GM12878 (cell line): ENCODE measurements at regions not wholly inside any gene's neighbourhood (a gene's known extent, or its start where the extent isn't known, plus 50 kb on each side); places are given as distances from the start of the nearest gene placed in this dataset.

ENCODE experiments used
- ATAC-seq: fragments of 200-7000 bp; cut with Tn5 transposase; 3 replicates; pipeline ENCODE4 v1.9.1; 2020; ENCODE audit warnings: mild to moderate bottlenecking, moderate library complexity
- BruUV-seq: library from RNA; stranded (reverse); fragments of 400-500 nt; replicated peaks from 2 replicates; lab custom pipeline; 2021; lab: Mats Ljungman, UMichigan
- CTCF ChIA-PET: fragments of 300-600 bp; sonication (Branson Sonifier 250); formaldehyde crosslinking; extraction: SDS; loops from one replicate; lab custom pipeline; 2021; ENCODE audit warnings: inconsistent platforms; lab: Yijun Ruan, JAX
- POLR2A ChIA-PET: fragments of 350-600 bp; formaldehyde crosslinking; extraction: SDS; loops from one replicate; lab custom pipeline; 2021; ENCODE audit warnings: inconsistent platforms; lab: Charles Lee
- RAD21 ChIA-PET: fragments of 300-600 bp; sonication (Branson Sonifier 250); formaldehyde crosslinking; loops from one replicate; lab custom pipeline; 2023; ENCODE audit warnings: antibody characterized with exemption; ENCODE audit not compliant: unreplicated experiment; lab: Charles Lee
- SMC1A ChIA-PET: fragments of 300-600 bp; sonication (Branson Sonifier 250); formaldehyde crosslinking; loops from one replicate; lab custom pipeline; 2023; ENCODE audit not compliant: unreplicated experiment, uncharacterized antibody; lab: Charles Lee
- DNase-seq: peaks from one replicate; pipeline ENCODE4 v3.0.0-alpha.2; 2011; ENCODE audit warnings: low read depth, low spot score
- FAIRE-seq: peaks from 3 replicates; lab custom pipeline; 2011; peaks lifted over from hg19 to GRCh38; lab: Jason Lieb, UNC
- H2AFZ ChIP-seq: 2 replicates; pipeline ENCODE4 v1.6.0; 2011; ENCODE audit warnings: low read depth, low read length, control low read depth; ENCODE audit not compliant: control insufficient read depth
- H3K27ac ChIP-seq: 2 replicates; pipeline ENCODE4 v1.5.1; 2011; ENCODE audit warnings: control low read depth; ENCODE audit not compliant: control insufficient read depth, insufficient read depth
- H3K27me3 ChIP-seq, 2 experiments: replicated peaks in 1 of 2; 2 replicates each; pipeline versions ENCODE4 v1.6.0 to v1.6.1; 2011; ENCODE audit warnings: low read length in 1 of 2; ENCODE audit not compliant: control insufficient read depth in 2 of 2, insufficient read depth in 2 of 2
- H3K36me3 ChIP-seq, 2 experiments: 2 replicates each; pipeline ENCODE4 v1.5.1; 2011; ENCODE audit warnings: low read length in 1 of 2; ENCODE audit not compliant: control insufficient read depth in 2 of 2, insufficient read depth in 2 of 2
- H3K4me1 ChIP-seq: 2 replicates; pipeline ENCODE4 v1.6.1; 2011; ENCODE audit warnings: mild to moderate bottlenecking, low read length, moderate library complexity, mixed read lengths; ENCODE audit not compliant: control insufficient read depth, insufficient read depth
- H3K4me2 ChIP-seq: 2 replicates; pipeline ENCODE4 v1.6.0; 2011; ENCODE audit warnings: control low read depth; ENCODE audit not compliant: control insufficient read depth, insufficient read depth
- H3K4me3 ChIP-seq: fragments of 200-600 bp; sonication (generic); 2 replicates; pipeline ENCODE4 v1.5.1; 2016
- H3K79me2 ChIP-seq: 2 replicates; pipeline ENCODE4 v1.6.0; 2011; ENCODE audit warnings: low read length; ENCODE audit not compliant: control insufficient read depth, insufficient read depth
- H3K9ac ChIP-seq: 2 replicates; pipeline ENCODE4 v1.8.0; 2011; ENCODE audit warnings: low read length, control low read depth, mixed read lengths; ENCODE audit not compliant: control insufficient read depth, insufficient read depth
- H3K9me3 ChIP-seq: replicated peaks from 3 replicates; pipeline ENCODE4 v1.5.1; 2011; ENCODE audit warnings: mild to moderate bottlenecking, low read length; ENCODE audit not compliant: control insufficient read depth, insufficient read depth
- H4K20me1 ChIP-seq: 2 replicates; pipeline ENCODE4 v1.6.0; 2011; ENCODE audit not compliant: control insufficient read depth, insufficient read depth
- CREB1 ChIP-seq: IDR thresholded peaks from 2 replicates; pipeline ENCODE4 v1.6.1; 2012; ENCODE audit warnings: low read depth, mild to moderate bottlenecking, inconsistent platforms
- CREM ChIP-seq: IDR thresholded peaks from 2 replicates; pipeline ENCODE4 v1.6.1; 2014; ENCODE audit warnings: antibody characterized with exemption, low read depth
- FOXK2 ChIP-seq: fragments of 450-650 bp; IDR thresholded peaks from 2 replicates; pipeline ENCODE4 v1.6.1; 2017; ENCODE audit warnings: mild to moderate bottlenecking, moderate library complexity
- GABPA ChIP-seq: IDR thresholded peaks from 2 replicates; pipeline ENCODE4 v1.6.1; 2014; ENCODE audit warnings: antibody characterized with exemption, low read depth, mild to moderate bottlenecking, inconsistent platforms
- MYC ChIP-seq: IDR thresholded peaks from 2 replicates; pipeline ENCODE4 v1.6.1; 2011; ENCODE audit warnings: mild to moderate bottlenecking, low read length, moderate library complexity, inconsistent platforms; ENCODE audit not compliant: insufficient read depth, insufficient replicate concordance, insufficient read length, severe bottlenecking
- NFYA ChIP-seq: IDR thresholded peaks from 2 replicates; pipeline ENCODE4 v1.6.1; 2011; ENCODE audit warnings: low read depth, mild to moderate bottlenecking, low read length, improper control_type of control experiment, borderline replicate concordance
- NR2C2 ChIP-seq: IDR thresholded peaks from 2 replicates; pipeline ENCODE4 v1.6.1; 2011; ENCODE audit warnings: borderline replicate concordance, low read depth; ENCODE audit not compliant: control insufficient read depth, insufficient read length
- NR2F1 ChIP-seq: fragments of 450-650 bp; conservative IDR thresholded peaks from 2 replicates; pipeline ENCODE4 v1.6.1; 2017; ENCODE audit warnings: mild to moderate bottlenecking
- RB1 ChIP-seq: fragments of 450-650 bp; formaldehyde crosslinking; IDR thresholded peaks from 2 replicates; pipeline ENCODE4 v1.6.1; 2017; ENCODE audit warnings: mild to moderate bottlenecking, borderline replicate concordance
- TBL1XR1 ChIP-seq: IDR thresholded peaks from 2 replicates; pipeline ENCODE4 v1.6.1; 2012; ENCODE audit warnings: low read depth, low read length, improper control_type of control experiment
- ZNF622 ChIP-seq: fragments of 450-650 bp; IDR thresholded peaks from 2 replicates; pipeline ENCODE4 v1.6.1; 2017; ENCODE audit warnings: mild to moderate bottlenecking, inconsistent platforms
- WGBS: methylation state at CpG from one replicate; pipeline ENCODE4 v1.1.6; 2016; ENCODE audit warnings: low lambda C conversion rate; ENCODE audit not compliant: insufficient replicate concordance, insufficient coverage; ENCODE audit errors: missing lambda C conversion rate; 5-methylcytosine and 5-hydroxymethylcytosine counted together
- in situ Hi-C: fragments of 300-500 bp; cut with MboI; formaldehyde crosslinking; loops from 9 replicates; pipeline ENCODE4 v1.14.3; 2018; ENCODE audit warnings: mixed read lengths
- intact Hi-C: fragments of 100-400 bp; cut with micrococcal nuclease; formaldehyde crosslinking; loops from one replicate; pipeline ENCODE4 v1.14.2; 2022; ENCODE audit not compliant: unreplicated experiment
- TF ChIP-seq, protein P1 (sequence below): IDR thresholded peaks from 2 replicates; pipeline ENCODE4 v1.6.1; 2011; ENCODE audit warnings: borderline replicate concordance, low read depth, mild to moderate bottlenecking, moderate library complexity, low read length; ENCODE audit not compliant: insufficient read depth, poor library complexity, severe bottlenecking
- TF ChIP-seq, protein P2 (sequence below): fragments of 450-650 bp; IDR thresholded peaks from 2 replicates; pipeline ENCODE4 v1.6.1; 2014; ENCODE audit warnings: mild to moderate bottlenecking
- TF ChIP-seq, protein P3 (sequence below): fragments of 450-650 bp; IDR thresholded peaks from 2 replicates; pipeline ENCODE4 v1.6.1; 2018; ENCODE audit warnings: mild to moderate bottlenecking, low read depth, moderate library complexity; ENCODE audit not compliant: partially characterized antibody
- TF ChIP-seq, protein P4 (sequence below): fragments of 450-650 bp; IDR thresholded peaks from 2 replicates; pipeline ENCODE4 v1.6.1; 2017; ENCODE audit warnings: mild to moderate bottlenecking, moderate library complexity

DNA sequence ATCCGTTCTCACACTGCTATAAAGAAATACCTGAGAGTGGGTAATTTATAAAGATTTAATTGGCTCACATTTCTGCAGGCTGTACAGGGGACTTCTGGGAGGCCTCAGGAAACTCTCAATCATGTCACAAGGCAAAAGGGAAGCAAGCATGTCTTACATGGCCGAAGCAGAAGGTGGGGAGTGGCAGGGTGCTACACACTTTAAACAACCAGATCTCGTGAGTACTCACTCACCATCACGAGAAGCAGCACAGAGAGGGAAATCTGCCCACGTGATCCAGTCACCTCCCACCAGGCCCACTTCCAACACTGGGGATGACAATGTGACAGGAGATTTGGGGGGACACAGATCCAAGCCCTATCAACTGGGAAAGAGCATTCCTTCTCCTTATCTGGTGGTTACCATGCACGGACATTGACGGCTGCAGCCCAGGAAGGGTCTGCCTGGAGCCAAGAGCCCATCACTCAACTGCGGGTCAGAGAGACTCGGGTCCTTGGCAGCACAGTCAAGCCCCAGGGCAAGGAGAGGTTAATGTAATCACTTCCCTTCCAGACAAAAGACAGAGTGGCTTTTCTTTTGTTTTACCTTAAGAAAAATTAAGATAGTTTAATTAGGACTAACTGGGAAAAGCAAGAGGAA, 112.3 kb upstream of the CST7 start:
- POLR2A ChIA-PET, result no interaction called here
- TF ChIP-seq GABPA (no peak), RB1 (no peak), NFYA (no peak), CREM (no peak), CREB1 (no peak), NR2F1 (no peak), ZNF622 (no peak), MYC (no peak), FOXK2 (no peak), TBL1XR1 (no peak), NR2C2 (no peak)
- TF ChIP-seq, protein P1, sequence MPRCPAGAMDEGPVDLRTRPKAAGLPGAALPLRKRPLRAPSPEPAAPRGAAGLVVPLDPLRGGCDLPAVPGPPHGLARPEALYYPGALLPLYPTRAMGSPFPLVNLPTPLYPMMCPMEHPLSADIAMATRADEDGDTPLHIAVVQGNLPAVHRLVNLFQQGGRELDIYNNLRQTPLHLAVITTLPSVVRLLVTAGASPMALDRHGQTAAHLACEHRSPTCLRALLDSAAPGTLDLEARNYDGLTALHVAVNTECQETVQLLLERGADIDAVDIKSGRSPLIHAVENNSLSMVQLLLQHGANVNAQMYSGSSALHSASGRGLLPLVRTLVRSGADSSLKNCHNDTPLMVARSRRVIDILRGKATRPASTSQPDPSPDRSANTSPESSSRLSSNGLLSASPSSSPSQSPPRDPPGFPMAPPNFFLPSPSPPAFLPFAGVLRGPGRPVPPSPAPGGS, result no peak
- TF ChIP-seq, protein P2, sequence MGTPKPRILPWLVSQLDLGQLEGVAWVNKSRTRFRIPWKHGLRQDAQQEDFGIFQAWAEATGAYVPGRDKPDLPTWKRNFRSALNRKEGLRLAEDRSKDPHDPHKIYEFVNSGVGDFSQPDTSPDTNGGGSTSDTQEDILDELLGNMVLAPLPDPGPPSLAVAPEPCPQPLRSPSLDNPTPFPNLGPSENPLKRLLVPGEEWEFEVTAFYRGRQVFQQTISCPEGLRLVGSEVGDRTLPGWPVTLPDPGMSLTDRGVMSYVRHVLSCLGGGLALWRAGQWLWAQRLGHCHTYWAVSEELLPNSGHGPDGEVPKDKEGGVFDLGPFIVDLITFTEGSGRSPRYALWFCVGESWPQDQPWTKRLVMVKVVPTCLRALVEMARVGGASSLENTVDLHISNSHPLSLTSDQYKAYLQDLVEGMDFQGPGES, result no peak
- TF ChIP-seq, protein P3, sequence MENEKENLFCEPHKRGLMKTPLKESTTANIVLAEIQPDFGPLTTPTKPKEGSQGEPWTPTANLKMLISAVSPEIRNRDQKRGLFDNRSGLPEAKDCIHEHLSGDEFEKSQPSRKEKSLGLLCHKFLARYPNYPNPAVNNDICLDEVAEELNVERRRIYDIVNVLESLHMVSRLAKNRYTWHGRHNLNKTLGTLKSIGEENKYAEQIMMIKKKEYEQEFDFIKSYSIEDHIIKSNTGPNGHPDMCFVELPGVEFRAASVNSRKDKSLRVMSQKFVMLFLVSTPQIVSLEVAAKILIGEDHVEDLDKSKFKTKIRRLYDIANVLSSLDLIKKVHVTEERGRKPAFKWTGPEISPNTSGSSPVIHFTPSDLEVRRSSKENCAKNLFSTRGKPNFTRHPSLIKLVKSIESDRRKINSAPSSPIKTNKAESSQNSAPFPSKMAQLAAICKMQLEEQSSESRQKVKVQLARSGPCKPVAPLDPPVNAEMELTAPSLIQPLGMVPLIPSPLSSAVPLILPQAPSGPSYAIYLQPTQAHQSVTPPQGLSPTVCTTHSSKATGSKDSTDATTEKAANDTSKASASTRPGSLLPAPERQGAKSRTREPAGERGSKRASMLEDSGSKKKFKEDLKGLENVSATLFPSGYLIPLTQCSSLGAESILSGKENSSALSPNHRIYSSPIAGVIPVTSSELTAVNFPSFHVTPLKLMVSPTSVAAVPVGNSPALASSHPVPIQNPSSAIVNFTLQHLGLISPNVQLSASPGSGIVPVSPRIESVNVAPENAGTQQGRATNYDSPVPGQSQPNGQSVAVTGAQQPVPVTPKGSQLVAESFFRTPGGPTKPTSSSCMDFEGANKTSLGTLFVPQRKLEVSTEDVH, result no peak
- TF ChIP-seq, protein P4, sequence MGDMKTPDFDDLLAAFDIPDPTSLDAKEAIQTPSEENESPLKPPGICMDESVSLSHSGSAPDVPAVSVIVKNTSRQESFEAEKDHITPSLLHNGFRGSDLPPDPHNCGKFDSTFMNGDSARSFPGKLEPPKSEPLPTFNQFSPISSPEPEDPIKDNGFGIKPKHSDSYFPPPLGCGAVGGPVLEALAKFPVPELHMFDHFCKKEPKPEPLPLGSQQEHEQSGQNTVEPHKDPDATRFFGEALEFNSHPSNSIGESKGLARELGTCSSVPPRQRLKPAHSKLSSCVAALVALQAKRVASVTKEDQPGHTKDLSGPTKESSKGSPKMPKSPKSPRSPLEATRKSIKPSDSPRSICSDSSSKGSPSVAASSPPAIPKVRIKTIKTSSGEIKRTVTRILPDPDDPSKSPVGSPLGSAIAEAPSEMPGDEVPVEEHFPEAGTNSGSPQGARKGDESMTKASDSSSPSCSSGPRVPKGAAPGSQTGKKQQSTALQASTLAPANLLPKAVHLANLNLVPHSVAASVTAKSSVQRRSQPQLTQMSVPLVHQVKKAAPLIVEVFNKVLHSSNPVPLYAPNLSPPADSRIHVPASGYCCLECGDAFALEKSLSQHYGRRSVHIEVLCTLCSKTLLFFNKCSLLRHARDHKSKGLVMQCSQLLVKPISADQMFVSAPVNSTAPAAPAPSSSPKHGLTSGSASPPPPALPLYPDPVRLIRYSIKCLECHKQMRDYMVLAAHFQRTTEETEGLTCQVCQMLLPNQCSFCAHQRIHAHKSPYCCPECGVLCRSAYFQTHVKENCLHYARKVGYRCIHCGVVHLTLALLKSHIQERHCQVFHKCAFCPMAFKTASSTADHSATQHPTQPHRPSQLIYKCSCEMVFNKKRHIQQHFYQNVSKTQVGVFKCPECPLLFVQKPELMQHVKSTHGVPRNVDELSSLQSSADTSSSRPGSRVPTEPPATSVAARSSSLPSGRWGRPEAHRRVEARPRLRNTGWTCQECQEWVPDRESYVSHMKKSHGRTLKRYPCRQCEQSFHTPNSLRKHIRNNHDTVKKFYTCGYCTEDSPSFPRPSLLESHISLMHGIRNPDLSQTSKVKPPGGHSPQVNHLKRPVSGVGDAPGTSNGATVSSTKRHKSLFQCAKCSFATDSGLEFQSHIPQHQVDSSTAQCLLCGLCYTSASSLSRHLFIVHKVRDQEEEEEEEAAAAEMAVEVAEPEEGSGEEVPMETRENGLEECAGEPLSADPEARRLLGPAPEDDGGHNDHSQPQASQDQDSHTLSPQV, result no peak

More for the DNA sequence above, 112.3 kb upstream of the CST7 start:
- Histone ChIP-seq H3K36me3 (no peaks in the 10 kb centered on the region), H3K27me3 (no peaks in the 10 kb centered on the region; a peak in 1 of 4 replicates), H3K9me3 (no peaks in the 10 kb centered on the region; the same call in 2 of the 3 replicates), H3K4me3 (no peak overlapping the region), H4K20me1 (no peaks in the 10 kb centered on the region), H3K9ac (no peak overlapping the region), H3K4me2 (no peak overlapping the region), H3K27ac (no peak overlapping the region), H2AFZ (no peak overlapping the region), H3K4me1 (peaks cover 28% of the 10 kb centered on the region), H3K79me2 (no peaks in the 10 kb centered on the region)
- DNase-seq, result no peak
- no TSS peak for BruUV-seq
- no peak for ATAC-seq
- in situ Hi-C loops, result no loop called here
- ChIA-PET SMC1A (no interaction called here), RAD21 (no interaction called here), CTCF (no interaction called here)
- intact Hi-C loops, result no loop called here
- 86% methylated on average over 9 of the region's 9 CpGs for WGBS
- no peak for FAIRE-seq
